Kidney (tissue), 13 donors: ENCODE measurements at regions not wholly inside any gene's neighbourhood (a gene's known extent, or its start where the extent isn't known, plus 50 kb on each side); places are given as distances from the start of the nearest gene placed in this dataset.

Experiments
- DNase-seq, 5 donors: peaks; one replicate each; pipeline ENCODE4 v3.0.0-alpha.2; 2013 to 2020
- FAIRE-seq: peaks from 2 replicates; lab custom pipeline; 2012; peaks lifted over from hg19 to GRCh38; lab: Jason Lieb, UNC
- H3K27ac ChIP-seq, 2 donors: one replicate each; pipeline ENCODE4 v1.7.0; 2013; ENCODE audit warnings: low read depth in 2 of 2, low read length in 2 of 2, inconsistent platforms in 1 of 2
- H3K27me3 ChIP-seq: one replicate; pipeline ENCODE4 v1.7.1; 2013; ENCODE audit warnings: low read length, inconsistent platforms; ENCODE audit not compliant: control insufficient read depth, insufficient read depth
- H3K36me3 ChIP-seq, 3 donors: one replicate each; pipeline versions ENCODE4 v1.7.0 to v1.7.1; 2013; ENCODE audit warnings: low read length in 3 of 3, control low read depth in 1 of 3, inconsistent platforms in 1 of 3; ENCODE audit not compliant: insufficient read depth in 3 of 3, control insufficient read depth in 2 of 3
- H3K4me1 ChIP-seq, 3 donors: one replicate each; pipeline versions ENCODE4 v1.7.0 to v1.7.1; 2013; ENCODE audit warnings: low read length in 3 of 3, inconsistent platforms in 1 of 3, low read depth in 1 of 3; ENCODE audit not compliant: control insufficient read depth in 2 of 3, insufficient read depth in 2 of 3
- H3K4me3 ChIP-seq, 3 donors: one replicate each; pipeline versions ENCODE4 v1.7.0 to v1.8.1; 2013; ENCODE audit warnings: low read length in 3 of 3, control low read depth in 1 of 3, inconsistent platforms in 1 of 3
- H3K9ac ChIP-seq, 3 donors: one replicate each; pipeline versions ENCODE4 v1.7.0 to v1.7.1; 2013; ENCODE audit warnings: low read length in 3 of 3, control low read depth in 1 of 3, inconsistent platforms in 1 of 3
- H3K9me3 ChIP-seq, 3 donors: one replicate each; pipeline versions ENCODE4 v1.7.0 to v1.7.1; 2013; ENCODE audit warnings: low read length in 3 of 3, control low read depth in 1 of 3, inconsistent platforms in 1 of 3; ENCODE audit not compliant: control insufficient read depth in 2 of 3, insufficient read depth in 1 of 3
- intact Hi-C: fragments of 100-400 bp; cut with DNase I; formaldehyde crosslinking; loops from one replicate; pipeline ENCODE4 v1.11.1; 2022
- TF ChIP-seq, protein P1 (sequence below): IDR thresholded peaks from 3 replicates; pipeline ENCODE4 v1.5.1; 2012; ENCODE audit warnings: mild to moderate bottlenecking, moderate library complexity, borderline replicate concordance; ENCODE audit not compliant: insufficient read depth; ENCODE audit errors: extremely low read depth
- donor health status: control.
- donor health status: control.
- donor health status: control.
- donor health status: control.
- donor health status: control.
- donor health status: DM: yes; HTN: yes; CAD: no.
- donor health status: Normal renal cell carcinoma (clear cell type).

- no peak overlapping the region for H3K4me3 ChIP-seq
- H3K27ac ChIP-seq = no peak overlapping the region
- TF ChIP-seq, protein P1, sequence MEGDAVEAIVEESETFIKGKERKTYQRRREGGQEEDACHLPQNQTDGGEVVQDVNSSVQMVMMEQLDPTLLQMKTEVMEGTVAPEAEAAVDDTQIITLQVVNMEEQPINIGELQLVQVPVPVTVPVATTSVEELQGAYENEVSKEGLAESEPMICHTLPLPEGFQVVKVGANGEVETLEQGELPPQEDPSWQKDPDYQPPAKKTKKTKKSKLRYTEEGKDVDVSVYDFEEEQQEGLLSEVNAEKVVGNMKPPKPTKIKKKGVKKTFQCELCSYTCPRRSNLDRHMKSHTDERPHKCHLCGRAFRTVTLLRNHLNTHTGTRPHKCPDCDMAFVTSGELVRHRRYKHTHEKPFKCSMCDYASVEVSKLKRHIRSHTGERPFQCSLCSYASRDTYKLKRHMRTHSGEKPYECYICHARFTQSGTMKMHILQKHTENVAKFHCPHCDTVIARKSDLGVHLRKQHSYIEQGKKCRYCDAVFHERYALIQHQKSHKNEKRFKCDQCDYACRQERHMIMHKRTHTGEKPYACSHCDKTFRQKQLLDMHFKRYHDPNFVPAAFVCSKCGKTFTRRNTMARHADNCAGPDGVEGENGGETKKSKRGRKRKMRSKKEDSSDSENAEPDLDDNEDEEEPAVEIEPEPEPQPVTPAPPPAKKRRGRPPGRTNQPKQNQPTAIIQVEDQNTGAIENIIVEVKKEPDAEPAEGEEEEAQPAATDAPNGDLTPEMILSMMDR = no peak
- H3K9me3 ChIP-seq = no peaks in the 10 kb centered on the region
- H3K9ac ChIP-seq = no peak overlapping the region
- FAIRE-seq (no peak), DNase-seq (no peak)
- intact Hi-C loops = no loop called here
- no peaks in the 10 kb centered on the region for H3K36me3 ChIP-seq
- H3K4me1 ChIP-seq = peaks cover 0 to 9% (median 0%) of the 10 kb centered on the region in 3 donors
- no peaks in the 10 kb centered on the region for H3K27me3 ChIP-seq
These were observed 497.6 kb downstream of the NTRK3 start for GRCh38 chr15:87758794-87759418.

GRCh38 chr15:87757084-87757483 lies 499.5 kb downstream of the NTRK3 start:
- FAIRE-seq (no peak), DNase-seq (no peak)
- no peaks in the 10 kb centered on the region for H3K36me3 ChIP-seq
- H3K9ac ChIP-seq = no peak overlapping the region
- H3K4me1 ChIP-seq = peaks cover 0 to 9% (median 4%) of the 10 kb centered on the region in 3 donors
- H3K9me3 ChIP-seq = no peaks in the 10 kb centered on the region
- TF ChIP-seq, protein P1 = no peak
- H3K4me3 ChIP-seq = no peak overlapping the region
- intact Hi-C loops = no loop called here
- H3K27ac ChIP-seq = no peak overlapping the region
- H3K27me3 ChIP-seq = no peaks in the 10 kb centered on the region

- FAIRE-seq (no peak), DNase-seq (no peak)
- Histone ChIP-seq H3K27ac (no peak overlapping the region), H3K9me3 (no peaks in the 10 kb centered on the region), H3K27me3 (no peaks in the 10 kb centered on the region), H3K4me3 (no peak overlapping the region), H3K36me3 (no peaks in the 10 kb centered on the region), H3K4me1 (peaks cover 0 to 4% (median 4%) of the 10 kb centered on the region in 3 donors), H3K9ac (no peak overlapping the region)
- TF ChIP-seq, protein P1 = no peak
- intact Hi-C loops = no loop called here
These were observed 500.5 kb downstream of the NTRK3 start for GRCh38 chr15:87756072-87756471.

- TF ChIP-seq, protein P1 = no peak
- intact Hi-C loops = no loop called here
- Histone ChIP-seq H3K9ac (no peak overlapping the region), H3K4me3 (no peak overlapping the region), H3K4me1 (peaks cover 0 to 4% (median 4%) of the 10 kb centered on the region in 3 donors), H3K9me3 (no peaks in the 10 kb centered on the region), H3K36me3 (no peaks in the 10 kb centered on the region), H3K27me3 (no peaks in the 10 kb centered on the region), H3K27ac (no peak overlapping the region)
- DNase-seq (peak in 1 of 5 donors; percentile 25), FAIRE-seq (no peak)
These were observed 501.3 kb downstream of the NTRK3 start for GRCh38 chr15:87755226-87755625.
